COLO668 (cell line): ENCODE measurements at regions not wholly inside any gene's neighbourhood (a gene's known extent, or its start where the extent isn't known, plus 50 kb on each side); places are given as distances from the start of the nearest gene placed in this dataset.
"Not testable (repeated sequence)": the region's sequence is repeated elsewhere in the genome, so short reads cannot be mapped to it uniquely, and the experiment has no call there.

ENCODE experiments used
- DNase-seq: peaks from one replicate; lab custom pipeline; 2025; ENCODE audit not compliant: unreplicated experiment; lab: John Stamatoyannopoulos, UW

GRCh38 chr7:51847461-51848134 lies 531.0 kb upstream of the COBL start:
- no peak for DNase-seq

GRCh38 chr7:51839130-51839529 lies 522.5 kb upstream of the COBL start:
- not testable (repeated sequence) for DNase-seq

- no peak for DNase-seq
Measured at GRCh38 chr7:51827631-51828030, 511.0 kb upstream of the COBL start.

- DNase-seq: no peak
Measured at GRCh38 chr7:51824050-51824449, 507.4 kb upstream of the COBL start.

- DNase-seq: no peak
Measured at GRCh38 chr7:51823437-51823836, 506.8 kb upstream of the COBL start.

- no peak for DNase-seq
Measured at GRCh38 chr7:51817694-51818225, 501.2 kb upstream of the COBL start.

GRCh38 chr7:51805783-51806431 lies 489.3 kb upstream of the COBL start:
- not testable (repeated sequence) for DNase-seq

GRCh38 chr7:51802718-51803117 lies 486.1 kb upstream of the COBL start:
- no peak for DNase-seq

- no peak for DNase-seq
Measured at GRCh38 chr7:51797371-51797770, 480.8 kb upstream of the COBL start.

GRCh38 chr7:51792796-51793195 lies 476.2 kb upstream of the COBL start:
- DNase-seq: no peak

- no peak for DNase-seq
Measured at GRCh38 chr7:51789489-51789888, 472.9 kb upstream of the COBL start.

- DNase-seq: no peak
Measured at GRCh38 chr7:51786284-51786683, 469.7 kb upstream of the COBL start.

- DNase-seq: no peak
Measured at GRCh38 chr7:51785876-51786275, 469.3 kb upstream of the COBL start.

GRCh38 chr7:51785171-51785570 lies 468.6 kb upstream of the COBL start:
- no peak for DNase-seq

GRCh38 chr7:51783241-51783640 lies 466.6 kb upstream of the COBL start:
- no peak for DNase-seq

GRCh38 chr7:51778121-51778520 lies 461.5 kb upstream of the COBL start:
- no peak for DNase-seq

GRCh38 chr7:51774178-51774577 lies 457.6 kb upstream of the COBL start:
- DNase-seq: no peak

- no peak for DNase-seq
Measured at GRCh38 chr7:51772190-51772589, 455.6 kb upstream of the COBL start.

GRCh38 chr7:51764976-51765375 lies 448.4 kb upstream of the COBL start:
- DNase-seq: no peak

GRCh38 chr7:51759985-51760384 lies 443.4 kb upstream of the COBL start:
- DNase-seq: no peak

GRCh38 chr7:51757960-51758359 lies 441.4 kb upstream of the COBL start:
- DNase-seq: no peak

- DNase-seq: no peak
Measured at GRCh38 chr7:51732951-51733350, 416.3 kb upstream of the COBL start.

- no peak for DNase-seq
Measured at GRCh38 chr7:51732116-51732515, 415.5 kb upstream of the COBL start.
